Suprapubic skin (tissue), 4 donors: ENCODE measurements at regions not wholly inside any gene's neighbourhood (a gene's known extent, or its start where the extent isn't known, plus 50 kb on each side); places are given as distances from the start of the nearest gene placed in this dataset.

Experiments used
- DNase-seq, 2 donors: peaks; one replicate each; pipeline ENCODE4 v3.0.0-alpha.2; 2019; ENCODE audit warnings: low spot score in 2 of 2
- H3K27ac ChIP-seq: fragments of 200-600 bp; sonication (generic); one replicate; pipeline ENCODE4 v1.5.1; 2019
- H3K27me3 ChIP-seq: fragments of 200-600 bp; sonication (generic); one replicate; pipeline ENCODE4 v1.5.1; 2019
- H3K36me3 ChIP-seq: fragments of 200-600 bp; sonication (generic); one replicate; pipeline ENCODE4 v1.5.1; 2019
- H3K4me1 ChIP-seq: fragments of 200-600 bp; sonication (generic); one replicate; pipeline ENCODE4 v1.5.1; 2019
- H3K4me3 ChIP-seq: fragments of 200-600 bp; sonication (generic); one replicate; pipeline ENCODE4 v1.5.1; 2019; ENCODE audit warnings: mild to moderate bottlenecking
- H3K9me3 ChIP-seq: fragments of 200-600 bp; sonication (generic); one replicate; pipeline ENCODE4 v1.5.1; 2019
- CTCF ChIP-seq, 2 donors: fragments of 200-600 bp in 1 of 2; fragments of 450-650 bp in 1 of 2; sonication (generic) in 1 of 2; IDR thresholded peaks; one replicate each; pipeline ENCODE4 v1.5.1; 2016 to 2019; ENCODE audit warnings: antibody characterized with exemption in 2 of 2, mild to moderate bottlenecking in 1 of 2, moderate library complexity in 1 of 2
- EP300 ChIP-seq: sonication (generic); formaldehyde crosslinking; IDR thresholded peaks from one replicate; pipeline ENCODE4 v1.6.1; 2017; ENCODE audit warnings: antibody characterized with exemption
- POLR2A ChIP-seq, 2 donors: fragments of 450-650 bp; IDR thresholded peaks; one replicate each; pipeline ENCODE4 v1.6.1; 2017; ENCODE audit warnings: antibody characterized with exemption in 2 of 2, mild to moderate bottlenecking in 2 of 2, moderate library complexity in 2 of 2
- POLR2AphosphoS5 ChIP-seq, 3 donors: sonication (generic); formaldehyde crosslinking; IDR thresholded peaks; one replicate each; pipeline ENCODE4 v1.6.1; 2017; ENCODE audit warnings: antibody characterized with exemption in 3 of 3
- WGBS: methylation state at CpG from one replicate; pipeline ENCODE4 v1.1.5; 2018; 5-methylcytosine and 5-hydroxymethylcytosine counted together

DNA sequence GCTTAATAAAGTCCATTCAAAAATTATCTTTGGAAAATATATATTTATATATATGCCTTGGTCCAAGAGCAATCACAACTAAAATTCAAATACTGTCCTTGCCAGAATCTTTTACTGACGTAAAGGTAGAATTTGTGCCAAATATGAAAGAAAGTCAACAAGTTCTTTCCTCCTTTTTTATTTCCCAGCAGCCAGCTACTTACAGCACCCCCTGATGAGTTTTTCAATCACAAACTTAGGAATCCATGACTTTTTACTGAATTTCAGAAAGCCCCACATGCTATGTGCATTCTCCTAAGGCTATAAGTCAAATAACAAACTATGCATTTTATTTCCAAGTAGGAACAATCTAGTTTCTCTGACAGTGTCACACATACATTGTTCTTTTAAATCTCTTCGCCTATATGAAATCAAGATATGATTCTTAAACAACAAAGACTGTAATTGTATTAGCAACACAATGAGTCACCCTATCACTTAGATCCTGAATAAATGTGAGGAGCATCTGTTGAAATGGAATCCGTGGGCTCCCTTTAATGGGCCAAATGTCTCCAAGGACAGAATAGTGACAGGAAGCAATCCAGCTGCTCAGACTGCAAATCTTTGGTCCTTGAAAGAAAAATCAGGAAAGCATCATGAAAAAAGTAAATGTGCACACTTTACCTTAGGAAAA, 271.4 kb downstream of the DUSP6 start:
- no peak for DNase-seq
- no peak for TF ChIP-seq CTCF (IDR thresholded peaks at IDR 0.05)
- no peak for TF ChIP-seq POLR2A (IDR thresholded peaks at IDR 0.05)
- no peak for TF ChIP-seq POLR2AphosphoS5 (IDR thresholded peaks at IDR 0.05)
- no peak for TF ChIP-seq EP300
- H3K36me3 ChIP-seq = no peaks in the 10 kb centered on the region
- 53% methylated on average over 3 of the region's 3 CpGs for WGBS
- no peak overlapping the region for H3K27ac ChIP-seq
- H3K4me1 ChIP-seq = no peaks in the 10 kb centered on the region
- no peaks in the 10 kb centered on the region for H3K9me3 ChIP-seq
- H3K4me3 ChIP-seq = no peak overlapping the region
- H3K27me3 ChIP-seq = no peaks in the 10 kb centered on the region

GRCh38 chr12:89075880-89076540, 276.3 kb downstream of the DUSP6 start:
- 88% methylated on average over 2 of the region's 2 CpGs for WGBS
- no peak for DNase-seq
- H3K4me1 ChIP-seq = no peaks in the 10 kb centered on the region
- no peak overlapping the region for H3K4me3 ChIP-seq
- H3K36me3 ChIP-seq = no peaks in the 10 kb centered on the region
- no peaks in the 10 kb centered on the region for H3K9me3 ChIP-seq
- no peak for TF ChIP-seq POLR2AphosphoS5 (IDR thresholded peaks at IDR 0.05)
- TF ChIP-seq EP300 = no peak
- TF ChIP-seq POLR2A (IDR thresholded peaks at IDR 0.05) = no peak
- no peak for TF ChIP-seq CTCF (IDR thresholded peaks at IDR 0.05)
- H3K27ac ChIP-seq = no peak overlapping the region
- no peaks in the 10 kb centered on the region for H3K27me3 ChIP-seq

DNA sequence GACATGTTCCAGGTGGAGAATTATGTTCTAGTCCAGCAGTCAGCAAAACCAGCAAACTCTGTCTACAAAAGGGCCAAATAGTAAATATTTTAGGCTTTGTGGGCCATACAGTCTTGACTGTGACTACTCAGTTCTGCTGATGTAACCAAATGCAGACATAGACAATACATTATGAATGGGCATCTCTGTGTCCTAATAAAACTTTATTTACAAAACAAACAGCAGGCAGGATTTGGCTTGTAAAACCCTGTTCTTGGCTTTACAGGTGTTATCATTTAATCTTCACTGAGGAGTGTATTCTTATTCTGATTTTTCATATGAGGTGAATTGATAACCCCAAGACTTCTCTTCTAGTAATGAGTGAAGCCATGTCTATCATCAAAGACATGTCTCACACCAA, 278.6 kb downstream of the DUSP6 start:
- Histone ChIP-seq H3K36me3 (no peaks in the 10 kb centered on the region), H3K4me3 (no peak overlapping the region), H3K9me3 (no peaks in the 10 kb centered on the region), H3K27me3 (no peaks in the 10 kb centered on the region), H3K27ac (no peak overlapping the region), H3K4me1 (no peaks in the 10 kb centered on the region)
- TF ChIP-seq CTCF (IDR thresholded peaks at IDR 0.05) (no peak), POLR2A (IDR thresholded peaks at IDR 0.05) (no peak), EP300 (no peak), POLR2AphosphoS5 (IDR thresholded peaks at IDR 0.05) (no peak)
- no peak for DNase-seq

GRCh38 chr12:89073027-89073398, 279.3 kb downstream of the DUSP6 start:
- no peak overlapping the region for H3K4me3 ChIP-seq
- no peak for DNase-seq
- H3K36me3 ChIP-seq = no peaks in the 10 kb centered on the region
- no peak overlapping the region for H3K27ac ChIP-seq
- TF ChIP-seq POLR2AphosphoS5 (IDR thresholded peaks at IDR 0.05) (no peak), EP300 (no peak)
- H3K9me3 ChIP-seq = no peaks in the 10 kb centered on the region
- no peaks in the 10 kb centered on the region for H3K4me1 ChIP-seq
- H3K27me3 ChIP-seq = no peaks in the 10 kb centered on the region
- 73% methylated on average over 1 of the region's 1 CpG for WGBS

- Histone ChIP-seq H3K36me3 (no peaks in the 10 kb centered on the region), H3K4me1 (no peaks in the 10 kb centered on the region), H3K4me3 (no peak overlapping the region), H3K27me3 (no peaks in the 10 kb centered on the region), H3K9me3 (no peaks in the 10 kb centered on the region), H3K27ac (no peak overlapping the region)
- no peak for DNase-seq
- WGBS = 93% methylated on average over 4 of the region's 4 CpGs
- TF ChIP-seq POLR2AphosphoS5 (IDR thresholded peaks at IDR 0.05) = no peak
- TF ChIP-seq EP300 = no peak
- TF ChIP-seq POLR2A (IDR thresholded peaks at IDR 0.05) = no peak
- TF ChIP-seq CTCF (IDR thresholded peaks at IDR 0.05) = no peak
These were observed 279.8 kb downstream of the DUSP6 start for GRCh38 chr12:89072294-89073026.
